T-cell (primary cell): ENCODE measurements at regions not wholly inside any gene's neighbourhood (a gene's known extent, or its start where the extent isn't known, plus 50 kb on each side); places are given as distances from the start of the nearest gene placed in this dataset.

ENCODE experiments used
- ATAC-seq, 4 experiments: fragments of 200-7000 bp in 3 of 4; fragments of 150-1000 bp in 1 of 4; cut with Tn5 transposase; replicated peaks in 1 of 4; 1 replicate in 3 of 4; 2 replicates in 1 of 4; pipeline ENCODE4 v1.10.0; 2021; ENCODE audit warnings: moderate library complexity in 3 of 4, mild to moderate bottlenecking in 2 of 4, moderate number of reproducible peaks in 1 of 4
- CTCF ChIA-PET, 2 donors: fragments of 300-600 bp; sonication (Branson Sonifier 250); formaldehyde crosslinking; loops; one replicate each; lab custom pipeline; 2022; ENCODE audit warnings: antibody characterized with exemption in 2 of 2; lab: Charles Lee
- POLR2A ChIA-PET, 2 donors: fragments of 300-600 bp; sonication (Branson Sonifier 250); formaldehyde crosslinking; loops; one replicate each; lab custom pipeline; 2022; ENCODE audit warnings: antibody characterized with exemption in 2 of 2; lab: Charles Lee
- DNase-seq, 35 experiments: peaks; one replicate each; pipeline versions ENCODE4 v3.0.0 to v3.0.0-alpha.2; 2013 to 2023
- H3K27ac ChIP-seq: one replicate; pipeline ENCODE4 v1.5.1; 2013; ENCODE audit warnings: low read length
- H3K27me3 ChIP-seq, 2 experiments: replicated peaks in 1 of 2; 1 replicate in 1 of 2; 2 replicates in 1 of 2; pipeline versions ENCODE4 v1.6.1 to v1.7.0; 2013; ENCODE audit warnings: low read length in 1 of 2, mixed read lengths in 1 of 2; ENCODE audit not compliant: control insufficient read depth in 2 of 2, insufficient read depth in 2 of 2; ENCODE audit errors: extremely low read depth in 1 of 2
- H3K36me3 ChIP-seq, 2 donors: 1 replicate in 1 of 2; 2 replicates in 1 of 2; pipeline versions ENCODE4 v1.6.1 to v1.7.0; 2013; ENCODE audit warnings: low read length in 1 of 2; ENCODE audit not compliant: control insufficient read depth in 2 of 2, insufficient read depth in 1 of 2; ENCODE audit errors: extremely low read depth in 1 of 2
- H3K4me1 ChIP-seq, 2 experiments: 1 replicate in 1 of 2; 2 replicates in 1 of 2; pipeline versions ENCODE4 v1.6.1 to v1.7.0; 2013; ENCODE audit warnings: low read length in 2 of 2, mixed read lengths in 1 of 2; ENCODE audit not compliant: insufficient read depth in 2 of 2, control insufficient read depth in 1 of 2; ENCODE audit errors: extremely low read depth in 1 of 2
- H3K4me3 ChIP-seq, 2 donors: 1 replicate in 1 of 2; 2 replicates in 1 of 2; pipeline versions ENCODE4 v1.5.1 to v1.7.0; 2013; ENCODE audit warnings: mild to moderate bottlenecking in 2 of 2, low read length in 1 of 2, moderate library complexity in 1 of 2; ENCODE audit not compliant: control insufficient read depth in 1 of 2; ENCODE audit errors: extremely low read depth in 1 of 2
- H3K9me3 ChIP-seq: 2 replicates; pipeline ENCODE4 v1.7.0; 2013
- H3K27ac Mint-ChIP-seq, 2 donors: one replicate each; pipeline ENCODE4 v1.8.0; 2020 to 2021; ENCODE audit warnings: mild to moderate bottlenecking in 2 of 2, mixed read lengths in 2 of 2
- H3K27me3 Mint-ChIP-seq, 2 donors: one replicate each; pipeline ENCODE4 v1.8.0; 2021 to 2022; ENCODE audit warnings: mixed read lengths in 2 of 2
- H3K36me3 Mint-ChIP-seq: one replicate; pipeline ENCODE4 v1.8.0; 2021; ENCODE audit warnings: mixed read lengths
- H3K4me1 Mint-ChIP-seq, 3 donors: one replicate each; pipeline ENCODE4 v1.8.0; 2020 to 2022; ENCODE audit warnings: mixed read lengths in 3 of 3, mild to moderate bottlenecking in 1 of 3
- H3K4me3 Mint-ChIP-seq, 3 donors: one replicate each; pipeline ENCODE4 v1.8.0; 2020 to 2022; ENCODE audit warnings: mild to moderate bottlenecking in 3 of 3, mixed read lengths in 3 of 3, moderate library complexity in 3 of 3
- H3K9me3 Mint-ChIP-seq, 3 donors: one replicate each; pipeline ENCODE4 v1.8.0; 2020 to 2022; ENCODE audit warnings: mixed read lengths in 3 of 3
- WGBS: methylation state at CpG from one replicate; pipeline ENCODE4 v1.1.5; 2013; ENCODE audit warnings: missing lambda C conversion rate; ENCODE audit not compliant: insufficient coverage; 5-methylcytosine and 5-hydroxymethylcytosine counted together

- no peaks in the 10 kb centered on the region for H3K4me1 ChIP-seq
- no peaks in the 10 kb centered on the region for H3K36me3 ChIP-seq
- H3K4me3 ChIP-seq: no peak overlapping the region
- CTCF ChIA-PET: no interaction called here
- no peaks in the 10 kb centered on the region for H3K4me1 Mint-ChIP-seq
- no peaks in the 10 kb centered on the region for H3K36me3 Mint-ChIP-seq
- no peaks in the 10 kb centered on the region for H3K27me3 Mint-ChIP-seq
- no peak overlapping the region for H3K27ac ChIP-seq
- no peak overlapping the region for H3K27ac Mint-ChIP-seq
- DNase-seq (no peak), ATAC-seq (no peak)
- no CpG with 5 or more reads among the region's 2 CpGs for WGBS
- peaks cover 18 to 36% (median 24%) of the 10 kb centered on the region in 3 donors for H3K9me3 Mint-ChIP-seq
- POLR2A ChIA-PET: no interaction called here
- peaks cover 3% of the 10 kb centered on the region for H3K9me3 ChIP-seq
- H3K27me3 ChIP-seq: no peaks in the 10 kb centered on the region
- no peak overlapping the region for H3K4me3 Mint-ChIP-seq
Observed at GRCh38 chr11:42047637-42048555, 588.4 kb upstream of the LRRC4C start.

- Histone ChIP-seq H3K36me3 (no peaks in the 10 kb centered on the region), H3K4me1 (no peaks in the 10 kb centered on the region), H3K27ac (no peak overlapping the region), H3K27me3 (no peaks in the 10 kb centered on the region), H3K4me3 (no peak overlapping the region), H3K9me3 (peaks cover 3% of the 10 kb centered on the region)
- ATAC-seq (no peak), DNase-seq (no peak)
- no peaks in the 10 kb centered on the region for H3K27me3 Mint-ChIP-seq
- no peak overlapping the region for H3K4me3 Mint-ChIP-seq
- no peaks in the 10 kb centered on the region for H3K36me3 Mint-ChIP-seq
- POLR2A ChIA-PET: no interaction called here
- CTCF ChIA-PET: no interaction called here
- H3K9me3 Mint-ChIP-seq: peaks cover 20 to 32% (median 26%) of the 10 kb centered on the region in 3 donors
- H3K27ac Mint-ChIP-seq: no peak overlapping the region
- H3K4me1 Mint-ChIP-seq: no peaks in the 10 kb centered on the region
- WGBS: no CpG with 5 or more reads among the region's 1 CpG
Observed at GRCh38 chr11:42049186-42049585, 589.7 kb upstream of the LRRC4C start.

- Mint-ChIP-seq H3K4me1 (no peaks in the 10 kb centered on the region), H3K27ac (no peak overlapping the region), H3K36me3 (no peaks in the 10 kb centered on the region), H3K4me3 (no peak overlapping the region), H3K27me3 (no peaks in the 10 kb centered on the region), H3K9me3 (peaks cover 20 to 27% (median 26%) of the 10 kb centered on the region in 3 donors)
- DNase-seq (no peak), ATAC-seq (no peak)
- H3K4me3 ChIP-seq: no peak overlapping the region
- no CpG with 5 or more reads among the region's 1 CpG for WGBS
- no peaks in the 10 kb centered on the region for H3K36me3 ChIP-seq
- H3K9me3 ChIP-seq: peaks cover 3% of the 10 kb centered on the region
- POLR2A ChIA-PET: no interaction called here
- H3K27me3 ChIP-seq: no peaks in the 10 kb centered on the region
- H3K4me1 ChIP-seq: no peaks in the 10 kb centered on the region
- CTCF ChIA-PET: no interaction called here
- no peak overlapping the region for H3K27ac ChIP-seq
Observed at GRCh38 chr11:42049650-42050049, 590.2 kb upstream of the LRRC4C start.

- no peaks in the 10 kb centered on the region for H3K27me3 ChIP-seq
- H3K36me3 ChIP-seq: no peaks in the 10 kb centered on the region
- no peaks in the 10 kb centered on the region for H3K27me3 Mint-ChIP-seq
- no peak overlapping the region for H3K27ac ChIP-seq
- H3K9me3 ChIP-seq: no peaks in the 10 kb centered on the region
- H3K4me1 ChIP-seq: no peaks in the 10 kb centered on the region
- no peaks in the 10 kb centered on the region for H3K36me3 Mint-ChIP-seq
- WGBS: 40% methylated on average over 1 of the region's 3 CpGs
- DNase-seq (no peak), ATAC-seq (no peak)
- no peaks in the 10 kb centered on the region for H3K4me1 Mint-ChIP-seq
- ChIA-PET CTCF (no interaction called here), POLR2A (no interaction called here)
- H3K9me3 Mint-ChIP-seq: peaks cover 18 to 27% (median 25%) of the 10 kb centered on the region in 3 donors
- H3K4me3 Mint-ChIP-seq: no peak overlapping the region
- no peak overlapping the region for H3K4me3 ChIP-seq
- no peak overlapping the region for H3K27ac Mint-ChIP-seq
Observed at GRCh38 chr11:42054351-42054900, 595.0 kb upstream of the LRRC4C start.

GRCh38 chr11:42055606-42056005 lies 596.2 kb upstream of the LRRC4C start:
- ATAC-seq: no peak
- Mint-ChIP-seq H3K27ac (no peak overlapping the region), H3K36me3 (no peaks in the 10 kb centered on the region), H3K9me3 (peaks cover 18 to 22% (median 20%) of the 10 kb centered on the region in 3 donors), H3K4me3 (no peak overlapping the region), H3K4me1 (no peaks in the 10 kb centered on the region), H3K27me3 (no peaks in the 10 kb centered on the region)
- Histone ChIP-seq H3K27me3 (no peaks in the 10 kb centered on the region), H3K4me1 (no peaks in the 10 kb centered on the region), H3K4me3 (no peak overlapping the region), H3K9me3 (no peaks in the 10 kb centered on the region), H3K27ac (no peak overlapping the region), H3K36me3 (no peaks in the 10 kb centered on the region)
- POLR2A ChIA-PET: no interaction called here
- WGBS: no CpG with 5 or more reads among the region's 1 CpG
- no peak for DNase-seq
- CTCF ChIA-PET: no interaction called here

GRCh38 chr11:42058794-42059193 lies 599.3 kb upstream of the LRRC4C start:
- Histone ChIP-seq H3K4me3 (no peak overlapping the region), H3K4me1 (no peaks in the 10 kb centered on the region), H3K27ac (no peak overlapping the region), H3K36me3 (no peaks in the 10 kb centered on the region), H3K9me3 (no peaks in the 10 kb centered on the region), H3K27me3 (no peaks in the 10 kb centered on the region)
- no peak for DNase-seq
- Mint-ChIP-seq H3K27ac (no peak overlapping the region), H3K4me1 (no peaks in the 10 kb centered on the region), H3K27me3 (no peaks in the 10 kb centered on the region), H3K4me3 (no peak overlapping the region), H3K36me3 (no peaks in the 10 kb centered on the region), H3K9me3 (peaks cover 12 to 19% (median 13%) of the 10 kb centered on the region in 3 donors)
- no peak for ATAC-seq
- WGBS: 100% methylated on average over 1 of the region's 5 CpGs
- ChIA-PET POLR2A (no interaction called here), CTCF (no interaction called here)
